HG03575 (cell line): ENCODE measurements at regions not wholly inside any gene's neighbourhood (a gene's known extent, or its start where the extent isn't known, plus 50 kb on each side); places are given as distances from the start of the nearest gene placed in this dataset.

Experiments used
- ATAC-seq: cut with Tn5 transposase; IDR thresholded peaks from one replicate; pipeline ENCODE4 v1.9.1; 2021; ENCODE audit not compliant: unreplicated experiment, insufficient number of reproducible peaks, low FRiP score; ENCODE audit errors: extremely low read depth

DNA sequence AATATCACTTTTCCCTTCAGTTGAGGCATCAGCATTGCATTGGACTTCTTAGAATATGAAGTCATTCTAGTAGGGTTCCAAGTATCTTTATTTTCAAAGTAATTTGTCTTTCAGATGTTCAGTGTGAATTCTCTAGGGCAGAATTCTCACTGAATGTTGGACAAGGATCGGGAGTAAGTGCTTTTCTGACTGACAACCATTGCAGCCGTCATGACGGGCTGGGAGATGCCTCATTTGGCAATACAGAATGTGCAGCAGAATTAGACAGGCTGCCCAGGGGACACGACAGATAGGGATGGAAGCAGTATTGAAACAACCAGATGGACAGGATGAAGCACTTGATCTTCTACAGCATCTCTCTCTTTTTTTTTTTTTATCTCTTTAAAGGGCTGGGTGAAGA lies 129.0 kb downstream of the ICE1 start:
- no peak for ATAC-seq

DNA sequence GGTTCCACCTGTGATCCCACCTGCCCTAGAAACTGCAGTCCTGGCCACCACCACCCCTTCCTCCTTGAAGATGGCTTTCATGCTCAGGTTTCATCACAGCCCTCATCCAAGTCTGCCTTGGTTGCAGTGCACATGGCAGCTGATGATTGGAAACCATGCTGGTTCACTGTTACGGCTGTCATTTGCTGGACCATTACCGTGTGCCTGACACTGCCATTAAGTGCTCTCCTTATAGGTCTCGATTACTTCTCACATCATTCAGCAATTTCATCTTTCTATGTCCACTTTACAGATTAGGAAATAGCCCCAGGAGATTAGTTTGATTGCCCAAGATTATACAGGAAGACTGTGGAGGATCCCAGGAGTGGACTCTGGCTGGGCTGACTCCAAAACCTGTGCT lies 123.9 kb downstream of the ICE1 start:
- ATAC-seq = no peak

DNA sequence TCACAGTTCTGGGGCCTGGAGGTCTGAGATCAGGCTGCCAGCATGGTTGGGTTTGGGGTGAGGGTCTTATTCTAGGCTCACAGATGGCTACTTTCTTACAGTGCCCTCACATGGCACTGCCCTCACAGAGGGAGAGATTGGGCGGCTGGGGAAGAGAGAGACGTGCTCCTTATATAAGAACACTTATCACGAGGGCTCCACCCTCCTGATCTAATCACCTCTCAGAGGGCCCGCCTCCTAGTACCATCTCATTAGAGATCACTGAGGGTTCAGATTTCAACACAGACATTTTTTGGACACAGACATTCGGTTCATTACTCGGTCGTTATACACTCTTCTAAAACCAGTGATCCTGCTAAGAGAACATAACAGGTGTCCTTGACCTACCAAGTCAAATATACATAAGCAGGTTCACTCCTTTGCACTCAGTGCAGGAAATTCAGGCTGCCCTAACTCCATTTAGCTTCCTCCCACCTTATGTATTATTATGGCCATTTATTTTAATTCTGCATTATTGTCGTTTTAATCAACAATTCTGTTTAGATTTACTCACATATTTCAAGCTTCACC lies 121.7 kb downstream of the ICE1 start:
- no peak for ATAC-seq

DNA sequence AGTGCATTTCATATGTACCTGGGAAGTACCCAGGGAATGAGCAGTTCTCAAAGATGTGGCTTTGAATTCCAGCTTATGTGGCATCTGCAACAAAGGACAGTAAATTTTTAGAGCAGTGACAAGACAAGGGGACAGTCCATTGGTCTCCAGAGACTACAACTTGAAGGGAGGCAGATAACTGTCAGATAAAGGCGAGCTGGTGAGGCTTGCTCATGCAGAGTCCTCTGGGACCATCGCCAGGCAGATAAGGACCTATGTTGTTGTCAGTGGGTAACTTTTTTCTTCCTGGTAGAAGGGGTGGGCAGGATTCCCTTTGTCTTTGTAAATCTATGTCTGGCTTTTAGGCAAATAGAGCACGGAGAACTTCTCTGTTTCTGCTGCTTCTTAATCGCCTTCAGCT lies 120.2 kb downstream of the ICE1 start:
- no peak for ATAC-seq

DNA sequence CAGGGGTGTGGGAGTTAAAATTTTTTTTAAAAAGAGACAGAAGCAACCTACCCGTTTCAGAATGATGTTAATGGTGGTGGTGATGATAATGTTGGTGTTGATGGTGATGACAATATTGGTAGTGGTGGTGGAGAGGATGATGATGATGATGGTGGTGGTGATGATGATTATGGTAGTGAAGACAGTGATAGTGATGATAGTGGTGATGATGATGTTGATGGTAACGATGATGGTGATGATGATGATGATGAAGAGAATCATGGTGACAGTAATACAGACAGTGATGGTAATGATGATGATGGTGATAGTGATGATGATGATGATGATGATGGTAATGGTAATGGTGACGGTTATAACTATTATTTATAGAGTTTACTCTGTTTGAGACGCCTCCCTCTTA lies 117.6 kb downstream of the ICE1 start:
- no peak for ATAC-seq
